Coronary artery (tissue), 2 donors: ENCODE measurements at regions not wholly inside any gene's neighbourhood (a gene's known extent, or its start where the extent isn't known, plus 50 kb on each side); places are given as distances from the start of the nearest gene placed in this dataset.

ENCODE experiments used
- DNase-seq: peaks from one replicate; pipeline ENCODE4 v3.0.0-alpha.2; 2017; ENCODE audit warnings: low spot score
- H3K27ac ChIP-seq, 2 donors: fragments of 200-600 bp; sonication (generic); one replicate each; pipeline ENCODE4 v1.5.1; 2016 to 2019
- H3K4me3 ChIP-seq: fragments of 200-600 bp; sonication (generic); 2 replicates; pipeline ENCODE4 v1.5.1; 2016; ENCODE audit warnings: mild to moderate bottlenecking, moderate library complexity
- CTCF ChIP-seq: fragments of 200-600 bp; sonication (generic); IDR thresholded peaks from one replicate; pipeline ENCODE4 v1.5.1; 2019; ENCODE audit warnings: antibody characterized with exemption

DNA sequence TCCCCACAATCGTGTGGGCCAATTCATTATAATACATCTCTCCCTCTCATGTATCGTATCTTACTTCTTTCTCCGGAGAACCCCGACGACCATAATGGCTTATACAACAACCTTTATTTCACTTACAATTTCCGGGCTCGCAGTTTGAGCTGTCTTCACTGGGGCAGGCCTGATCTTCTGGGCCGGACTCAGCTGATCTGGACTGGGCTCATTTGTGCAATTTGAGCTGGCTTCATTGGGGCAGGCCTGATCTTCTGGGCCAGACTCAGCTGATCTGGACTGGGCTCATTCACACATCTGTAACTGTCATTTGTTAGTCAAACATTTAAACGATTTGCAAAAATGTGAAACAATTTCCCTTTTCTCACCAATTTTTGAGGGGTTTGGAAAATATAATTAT, 171.5 kb upstream of the FRG1 start:
- TF ChIP-seq CTCF = no peak
- Histone ChIP-seq H3K4me3 (no peak overlapping the region), H3K27ac (no peak overlapping the region)
- no peak for DNase-seq

GRCh38 chr4:189771696-189772361, 168.8 kb upstream of the FRG1 start:
- TF ChIP-seq CTCF = no peak
- DNase-seq = no peak
- H3K4me3 ChIP-seq = no peak overlapping the region

DNA sequence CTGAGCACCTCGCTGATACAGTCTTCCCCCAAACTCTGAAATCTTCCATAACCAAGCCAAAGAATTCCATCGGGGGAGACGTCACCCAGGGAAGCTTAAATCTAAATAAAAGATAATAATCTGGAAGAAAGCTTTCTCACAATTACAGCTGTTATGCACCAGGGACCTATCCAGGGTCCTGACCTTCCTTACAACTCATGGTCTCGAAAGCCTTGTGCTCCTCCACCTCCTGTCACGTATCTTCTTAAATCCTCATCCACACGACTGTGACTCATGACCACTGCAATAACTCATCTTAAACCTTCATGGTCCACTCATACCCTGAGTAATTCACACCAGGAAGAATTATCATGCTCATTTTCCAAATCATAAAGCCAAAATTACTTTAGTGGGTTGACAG, 166.8 kb upstream of the FRG1 start:
- no peak for DNase-seq
- no peak overlapping the region for H3K27ac ChIP-seq
- no peak for TF ChIP-seq CTCF

More at GRCh38 chr4:189771696-189772361, 168.8 kb upstream of the FRG1 start:
- no peak overlapping the region for H3K27ac ChIP-seq

GRCh38 chr4:189779281-189779980, 161.2 kb upstream of the FRG1 start:
- H3K27ac ChIP-seq = no peak overlapping the region
- DNase-seq = no peak
- no peak for TF ChIP-seq CTCF
- H3K4me3 ChIP-seq = no peak overlapping the region

More for the DNA sequence above, 166.8 kb upstream of the FRG1 start:
- H3K4me3 ChIP-seq = no peak overlapping the region

DNA sequence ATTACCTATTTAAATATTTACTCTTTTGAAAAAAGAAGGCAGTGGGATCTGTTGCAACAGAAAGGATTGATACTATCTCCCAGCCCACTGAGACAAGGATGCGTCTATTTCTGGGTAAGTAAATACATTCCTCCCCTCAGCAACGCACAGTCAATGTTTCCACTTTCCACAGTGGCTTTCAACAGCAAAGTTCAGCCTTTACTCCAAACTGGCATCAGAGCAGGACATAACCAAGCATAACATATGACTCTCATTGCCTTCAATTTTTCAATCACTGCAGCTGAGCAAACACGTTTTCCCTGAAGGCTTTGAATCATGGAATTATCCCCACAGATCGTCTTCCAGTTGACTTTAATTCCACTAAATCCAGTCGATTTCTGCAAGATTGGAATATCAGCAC, 160.3 kb upstream of the FRG1 start:
- no peak overlapping the region for H3K27ac ChIP-seq
- no peak for DNase-seq
- no peak overlapping the region for H3K4me3 ChIP-seq
- TF ChIP-seq CTCF = no peak

DNA sequence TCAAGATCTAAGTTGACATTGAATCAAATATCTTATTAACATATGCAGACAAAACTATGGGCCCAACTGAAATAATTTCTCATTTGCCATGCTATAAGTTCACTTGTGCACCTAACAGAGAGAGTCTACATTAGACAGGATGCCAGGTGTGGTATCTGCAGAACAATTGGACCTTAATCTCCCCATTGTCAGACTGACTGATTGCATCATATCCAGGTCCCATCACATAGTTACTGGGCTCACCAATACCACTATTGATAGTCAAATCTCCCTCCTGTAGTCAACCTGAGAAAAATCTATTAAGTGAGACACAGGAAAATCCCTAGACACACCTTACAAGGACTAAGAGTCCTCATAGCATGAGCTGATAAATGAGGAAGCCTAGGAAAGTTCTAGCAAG, 156.0 kb upstream of the FRG1 start:
- H3K4me3 ChIP-seq = no peak overlapping the region
- no peak for TF ChIP-seq CTCF
- no peak for DNase-seq
- H3K27ac ChIP-seq = no peak overlapping the region

DNA sequence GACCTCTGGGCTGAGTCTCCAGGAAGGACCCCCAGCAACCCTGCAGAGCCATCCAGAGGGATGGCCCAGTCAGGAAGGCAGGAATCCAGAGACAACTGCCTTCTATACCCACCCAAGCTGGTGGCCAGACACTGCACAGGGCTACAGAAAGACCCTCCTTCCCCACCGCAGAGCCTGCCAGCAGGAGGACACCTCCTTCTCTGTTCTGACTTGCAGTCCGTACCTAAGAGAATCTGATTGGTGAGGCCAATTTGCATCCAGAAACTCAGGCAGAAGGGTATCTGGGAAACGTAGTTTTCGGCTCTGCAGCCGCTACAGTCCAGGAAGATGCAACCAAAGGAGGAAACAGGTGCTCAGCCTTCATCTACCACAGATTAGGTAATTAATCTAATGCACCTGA, 155.4 kb upstream of the FRG1 start:
- H3K4me3 ChIP-seq = no peak overlapping the region
- H3K27ac ChIP-seq = no peak overlapping the region
- DNase-seq = no peak
- no peak for TF ChIP-seq CTCF
